HL-60 (cell line): ENCODE measurements at regions not wholly inside any gene's neighbourhood (a gene's known extent, or its start where the extent isn't known, plus 50 kb on each side); places are given as distances from the start of the nearest gene placed in this dataset.
"Not testable (repeated sequence)": the region's sequence is repeated elsewhere in the genome, so short reads cannot be mapped to it uniquely, and the experiment has no call there.

Experiments used
- DNase-seq, 2 experiments: peaks; one replicate each; pipeline ENCODE4 v3.0.0-alpha.2; 2010 to 2020; ENCODE audit warnings: low read depth in 1 of 2, low spot score in 1 of 2
- H3K27ac ChIP-seq: fragments of 250-450 bp; sonication (Bioruptor Pico); replicated peaks from 2 replicates; pipeline ENCODE4 v1.5.1; 2020; ENCODE audit warnings: mild to moderate bottlenecking, moderate library complexity
- H3K27me3 ChIP-seq: fragments of 250-450 bp; sonication (Bioruptor Pico); 2 replicates; pipeline ENCODE4 v1.5.1; 2021; ENCODE audit warnings: mild to moderate bottlenecking, moderate library complexity; ENCODE audit not compliant: insufficient read depth, poor library complexity, severe bottlenecking
- H3K4me3 ChIP-seq: replicated peaks from 2 replicates; pipeline ENCODE4 v1.5.1; 2011; ENCODE audit warnings: mild to moderate bottlenecking, control low read depth, low read length; ENCODE audit not compliant: insufficient read depth
- CTCF ChIP-seq: IDR thresholded peaks from one replicate; pipeline ENCODE4 v1.5.1; 2011; ENCODE audit warnings: low read length, control low read depth, inconsistent platforms; ENCODE audit not compliant: insufficient read depth
- GABPA ChIP-seq: IDR thresholded peaks from 2 replicates; pipeline ENCODE4 v1.6.1; 2012; ENCODE audit warnings: low read depth
- POLR2AphosphoS5 ChIP-seq: IDR thresholded peaks from 2 replicates; pipeline ENCODE4 v1.6.1; 2012; ENCODE audit warnings: low read depth
- SPI1 ChIP-seq: IDR thresholded peaks from 2 replicates; pipeline ENCODE4 v1.6.1; 2012; ENCODE audit warnings: low read depth, mild to moderate bottlenecking, borderline replicate concordance
- TF ChIP-seq, protein P1 (sequence below): IDR thresholded peaks from 2 replicates; pipeline ENCODE4 v1.6.1; 2012; ENCODE audit warnings: low read depth; ENCODE audit not compliant: insufficient replicate concordance

DNA sequence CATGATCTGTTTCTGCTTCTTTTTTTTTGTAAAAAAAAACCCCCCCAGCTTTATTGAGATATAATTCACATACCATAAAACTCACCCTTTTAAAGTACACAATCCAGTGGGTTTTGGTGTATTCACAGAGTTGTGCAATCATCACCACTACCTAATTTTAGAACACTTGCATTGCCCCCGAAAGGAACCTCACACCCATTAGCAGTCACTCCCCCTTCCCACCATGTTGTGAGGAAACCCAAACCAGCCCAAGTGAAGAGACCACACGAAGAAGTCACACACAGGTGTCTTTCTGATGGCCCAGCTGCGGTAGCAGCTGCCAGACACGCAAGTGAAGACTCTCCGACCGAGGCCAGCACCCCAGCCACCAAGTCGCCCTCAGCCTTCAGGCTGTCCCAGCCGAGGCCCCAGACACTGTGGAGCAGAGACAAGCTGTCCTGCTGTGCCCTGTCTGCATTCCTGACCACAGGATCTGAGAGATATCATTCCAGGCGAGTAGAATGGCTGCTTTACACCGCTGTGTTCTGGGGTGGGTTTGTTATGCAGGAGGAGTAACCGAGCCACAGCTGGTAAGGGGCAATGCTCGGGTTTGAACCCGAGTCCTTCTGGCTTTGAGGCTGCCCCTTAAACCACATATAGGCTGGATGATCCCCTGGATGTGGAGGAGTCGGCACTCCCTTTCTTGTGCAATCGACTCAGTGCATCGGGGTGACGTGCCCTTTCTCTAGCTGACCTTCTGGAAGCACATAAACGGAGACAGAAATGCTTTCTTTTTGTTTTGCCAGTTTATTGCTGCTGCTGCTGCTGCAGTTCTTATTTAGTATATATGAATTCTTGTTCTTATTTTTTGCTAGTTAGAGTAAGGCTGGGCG lies 59.1 kb upstream of the PTPN1 start:
- H3K27me3 ChIP-seq = no peaks in the 10 kb centered on the region
- peak; percentile 66 to 90 for DNase-seq
- no peak overlapping the region for H3K27ac ChIP-seq
- H3K4me3 ChIP-seq = no peak overlapping the region
- no peak for TF ChIP-seq GABPA
- peak; percentile 96 for TF ChIP-seq POLR2AphosphoS5

DNA sequence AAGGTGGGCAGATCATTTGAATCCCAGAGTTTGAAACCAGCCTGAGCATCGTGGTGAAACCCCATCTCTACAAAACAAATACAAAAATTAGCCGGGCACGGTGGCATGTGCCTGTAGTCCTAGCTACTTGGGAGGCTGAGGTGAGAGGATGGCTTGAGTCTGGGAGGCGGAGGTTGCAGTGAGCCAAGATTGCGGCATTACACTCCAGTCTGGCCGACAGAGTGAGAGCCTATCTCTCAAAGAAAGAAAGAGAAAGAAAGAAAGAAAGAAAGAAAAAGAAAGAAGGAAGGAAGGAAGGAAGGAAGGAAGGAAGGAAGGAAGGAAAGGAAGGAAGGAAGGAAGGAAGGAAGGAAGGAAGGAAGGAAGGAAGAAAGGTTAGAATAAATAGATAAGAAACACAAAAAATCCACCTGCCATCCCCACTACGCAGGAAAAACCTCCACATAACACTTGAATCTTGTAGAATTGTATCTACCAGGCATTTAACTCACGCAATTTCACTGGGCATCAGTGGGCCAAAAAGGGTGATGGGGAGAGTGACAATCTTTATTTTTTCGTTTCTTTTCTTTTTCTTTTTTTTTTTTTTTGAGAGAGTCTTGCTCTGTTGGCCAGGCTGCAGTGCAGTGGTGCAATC lies 58.3 kb upstream of the PTPN1 start:
- not testable (repeated sequence) for H3K27ac ChIP-seq, H3K4me3 ChIP-seq, DNase-seq, H3K27me3 ChIP-seq

GRCh38 chr20:50453533-50454244 lies 56.5 kb upstream of the PTPN1 start:
- H3K4me3 ChIP-seq = no peak overlapping the region
- H3K27me3 ChIP-seq = no peaks in the 10 kb centered on the region
- TF ChIP-seq, protein P1, sequence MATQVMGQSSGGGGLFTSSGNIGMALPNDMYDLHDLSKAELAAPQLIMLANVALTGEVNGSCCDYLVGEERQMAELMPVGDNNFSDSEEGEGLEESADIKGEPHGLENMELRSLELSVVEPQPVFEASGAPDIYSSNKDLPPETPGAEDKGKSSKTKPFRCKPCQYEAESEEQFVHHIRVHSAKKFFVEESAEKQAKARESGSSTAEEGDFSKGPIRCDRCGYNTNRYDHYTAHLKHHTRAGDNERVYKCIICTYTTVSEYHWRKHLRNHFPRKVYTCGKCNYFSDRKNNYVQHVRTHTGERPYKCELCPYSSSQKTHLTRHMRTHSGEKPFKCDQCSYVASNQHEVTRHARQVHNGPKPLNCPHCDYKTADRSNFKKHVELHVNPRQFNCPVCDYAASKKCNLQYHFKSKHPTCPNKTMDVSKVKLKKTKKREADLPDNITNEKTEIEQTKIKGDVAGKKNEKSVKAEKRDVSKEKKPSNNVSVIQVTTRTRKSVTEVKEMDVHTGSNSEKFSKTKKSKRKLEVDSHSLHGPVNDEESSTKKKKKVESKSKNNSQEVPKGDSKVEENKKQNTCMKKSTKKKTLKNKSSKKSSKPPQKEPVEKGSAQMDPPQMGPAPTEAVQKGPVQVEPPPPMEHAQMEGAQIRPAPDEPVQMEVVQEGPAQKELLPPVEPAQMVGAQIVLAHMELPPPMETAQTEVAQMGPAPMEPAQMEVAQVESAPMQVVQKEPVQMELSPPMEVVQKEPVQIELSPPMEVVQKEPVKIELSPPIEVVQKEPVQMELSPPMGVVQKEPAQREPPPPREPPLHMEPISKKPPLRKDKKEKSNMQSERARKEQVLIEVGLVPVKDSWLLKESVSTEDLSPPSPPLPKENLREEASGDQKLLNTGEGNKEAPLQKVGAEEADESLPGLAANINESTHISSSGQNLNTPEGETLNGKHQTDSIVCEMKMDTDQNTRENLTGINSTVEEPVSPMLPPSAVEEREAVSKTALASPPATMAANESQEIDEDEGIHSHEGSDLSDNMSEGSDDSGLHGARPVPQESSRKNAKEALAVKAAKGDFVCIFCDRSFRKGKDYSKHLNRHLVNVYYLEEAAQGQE = no peak
- TF ChIP-seq SPI1 (no peak), GABPA (no peak), POLR2AphosphoS5 (no peak), CTCF (no peak)
- no peak overlapping the region for H3K27ac ChIP-seq
- no peak for DNase-seq

DNA sequence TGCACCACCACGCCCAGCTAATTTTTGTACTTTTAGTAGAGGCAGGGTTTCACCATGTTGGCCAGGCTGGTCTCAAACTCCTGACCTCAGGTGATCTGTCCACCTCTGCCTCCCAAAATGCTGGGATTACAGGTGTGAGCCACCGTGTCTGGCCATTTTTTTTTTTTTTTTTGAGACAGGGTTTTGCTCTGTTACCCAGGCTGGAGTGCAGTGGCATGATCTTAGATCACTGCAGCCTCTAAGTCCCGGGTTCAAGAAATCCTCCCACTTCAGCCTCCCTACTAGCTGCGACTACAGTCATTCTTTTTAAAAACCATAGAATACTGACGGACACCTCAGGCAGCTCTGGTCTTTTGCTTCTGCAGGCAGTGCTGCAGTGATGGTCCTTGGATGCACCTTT lies 54.9 kb upstream of the PTPN1 start:
- H3K4me3 ChIP-seq, H3K27me3 ChIP-seq, DNase-seq: not testable (repeated sequence)
- peak overlapping the region; percentile 18; the same call in 1 of the 2 replicates for H3K27ac ChIP-seq

- Histone ChIP-seq H3K4me3 (no peak overlapping the region), H3K27ac (peak overlapping the region; percentile 18; the same call in 1 of the 2 replicates), H3K27me3 (no peaks in the 10 kb centered on the region)
- DNase-seq = peak; percentile 67 to 81
- TF ChIP-seq, protein P1 = no peak
- TF ChIP-seq POLR2AphosphoS5 (peak; percentile 88), GABPA (0 out of 2 replicates have a peak, but pooled peaks have one; percentile 18), SPI1 (peak; percentile 47; the same call in 1 of the 2 replicates)
These were observed 54.3 kb upstream of the PTPN1 start for GRCh38 chr20:50455656-50456451.
